ENCODE measurements at regions not wholly inside any gene's neighbourhood (a gene's known extent, or its start where the extent isn't known, plus 50 kb on each side); places are given as distances from the start of the nearest gene placed in this dataset.

DNA sequence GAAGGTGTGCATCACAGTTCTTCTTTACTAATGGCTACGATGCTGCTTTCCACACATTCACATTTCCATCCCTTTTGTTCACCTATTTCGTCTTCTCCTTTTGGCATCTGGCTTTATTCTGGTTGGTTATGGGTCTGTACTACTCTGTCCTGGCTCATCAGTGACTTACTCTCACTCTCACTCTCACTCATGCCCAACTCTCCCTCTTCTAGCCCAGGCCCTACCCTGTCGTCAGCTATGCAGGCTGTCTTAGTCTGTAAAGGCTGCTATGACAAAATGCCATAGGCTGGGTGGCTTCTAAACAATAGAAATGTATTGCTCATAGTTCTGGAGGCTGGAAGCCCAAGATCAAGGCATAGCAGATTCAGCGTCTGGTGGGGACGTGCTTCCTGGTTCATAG is 105.6 kb upstream of the PUDP start:
- Histone ChIP-seq H3K4me2 (ENCODE audit: low read length) (no peak overlapping the region), H3K27ac (ENCODE audit: low read depth, low read length, poor library complexity, severe bottlenecking) (no peak overlapping the region), H3K4me1 (ENCODE audit: insufficient read depth, low read length, severe bottlenecking) (no peaks in the 10 kb centered on the region), H3K9me3 (ENCODE audit: low read length) (no peaks in the 10 kb centered on the region), H3K79me2 (ENCODE audit: insufficient read depth, low read length) (no peaks in the 10 kb centered on the region), H3K9me2 (ENCODE audit: low read depth, low read length) (no peaks in the 10 kb centered on the region), H3K27me3 (ENCODE audit: insufficient read depth, low read length) (no peaks in the 10 kb centered on the region), H3K9ac (ENCODE audit: low read length) (no peak overlapping the region), H2AFZ (ENCODE audit: low read length) (no peak overlapping the region), H3K36me3 (ENCODE audit: insufficient read depth, low read length) (peaks cover 23% of the 10 kb centered on the region), H4K20me1 (ENCODE audit: insufficient read depth, low read length) (no peaks in the 10 kb centered on the region), H3K4me3 (ENCODE audit: low read depth, low read length, poor library complexity, severe bottlenecking) (no peak overlapping the region), H3F3A (ENCODE audit: insufficient read depth, low read length) (no peaks in the 10 kb centered on the region)
- TF ChIP-seq, protein P1, sequence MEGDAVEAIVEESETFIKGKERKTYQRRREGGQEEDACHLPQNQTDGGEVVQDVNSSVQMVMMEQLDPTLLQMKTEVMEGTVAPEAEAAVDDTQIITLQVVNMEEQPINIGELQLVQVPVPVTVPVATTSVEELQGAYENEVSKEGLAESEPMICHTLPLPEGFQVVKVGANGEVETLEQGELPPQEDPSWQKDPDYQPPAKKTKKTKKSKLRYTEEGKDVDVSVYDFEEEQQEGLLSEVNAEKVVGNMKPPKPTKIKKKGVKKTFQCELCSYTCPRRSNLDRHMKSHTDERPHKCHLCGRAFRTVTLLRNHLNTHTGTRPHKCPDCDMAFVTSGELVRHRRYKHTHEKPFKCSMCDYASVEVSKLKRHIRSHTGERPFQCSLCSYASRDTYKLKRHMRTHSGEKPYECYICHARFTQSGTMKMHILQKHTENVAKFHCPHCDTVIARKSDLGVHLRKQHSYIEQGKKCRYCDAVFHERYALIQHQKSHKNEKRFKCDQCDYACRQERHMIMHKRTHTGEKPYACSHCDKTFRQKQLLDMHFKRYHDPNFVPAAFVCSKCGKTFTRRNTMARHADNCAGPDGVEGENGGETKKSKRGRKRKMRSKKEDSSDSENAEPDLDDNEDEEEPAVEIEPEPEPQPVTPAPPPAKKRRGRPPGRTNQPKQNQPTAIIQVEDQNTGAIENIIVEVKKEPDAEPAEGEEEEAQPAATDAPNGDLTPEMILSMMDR (IDR thresholded peaks at IDR 0.05; ENCODE audit: low read length) = no peak
- TF ChIP-seq EZH2 (IDR thresholded peaks at IDR 0.05; ENCODE audit: borderline replicate concordance, low read length) = no peak

DNA sequence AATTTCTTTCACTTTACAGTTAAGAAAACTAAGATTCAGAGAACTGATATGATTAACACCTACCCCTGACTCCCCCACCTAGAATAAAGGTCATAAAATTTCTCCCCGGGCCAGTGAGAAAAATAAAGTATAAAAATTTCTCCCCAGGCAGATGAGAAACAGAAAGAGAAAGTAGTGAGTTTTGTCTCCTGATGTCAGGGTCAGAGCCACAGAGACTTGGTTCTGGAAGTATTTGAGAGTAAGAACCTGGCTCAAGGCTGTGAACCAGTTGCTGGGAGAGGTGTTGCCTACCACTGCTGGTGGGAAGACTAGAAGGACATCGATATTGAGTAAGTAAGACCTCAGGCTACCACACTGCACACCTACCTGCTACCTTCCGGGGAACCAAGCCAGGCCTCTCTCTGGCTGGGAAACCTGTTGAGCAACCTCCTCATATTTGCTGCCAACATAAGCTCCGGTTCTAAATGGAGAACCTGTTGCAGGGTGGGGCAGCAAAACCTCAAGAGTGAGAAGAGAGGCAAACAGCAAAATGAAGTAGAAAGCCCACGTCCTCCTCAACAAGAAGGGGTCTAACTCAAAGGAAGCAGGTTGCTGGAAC is 104.2 kb upstream of the PUDP start:
- H3F3A ChIP-seq (ENCODE audit: insufficient read depth, low read length) = no peaks in the 10 kb centered on the region
- no peak overlapping the region for H3K4me3 ChIP-seq (ENCODE audit: low read depth, low read length, poor library complexity, severe bottlenecking)

DNA sequence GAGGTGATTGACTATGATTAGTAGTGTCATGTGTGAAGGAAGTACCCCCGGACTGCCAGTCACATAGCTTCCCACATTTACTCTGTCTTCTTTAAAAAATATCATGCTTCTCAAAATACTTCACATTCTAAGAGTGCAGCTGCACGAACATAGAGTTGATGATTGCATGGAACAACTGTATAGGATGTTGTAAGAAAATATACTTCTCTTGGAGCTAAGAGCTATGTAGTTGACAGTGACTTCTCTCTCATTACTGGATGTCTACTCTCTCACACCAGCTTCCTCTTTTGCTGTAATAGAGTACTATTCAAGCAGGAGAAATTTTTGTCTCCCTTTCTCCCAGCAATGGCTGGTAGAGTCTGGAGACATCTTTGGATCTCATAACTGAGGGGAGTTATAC is 99.4 kb upstream of the PUDP start:
- H3K27ac ChIP-seq (ENCODE audit: low read depth, low read length, poor library complexity, severe bottlenecking) = no peak overlapping the region
- H3K9ac ChIP-seq (ENCODE audit: low read length) = no peak overlapping the region
- no peaks in the 10 kb centered on the region for H3K79me2 ChIP-seq (ENCODE audit: insufficient read depth, low read length)
- H3K4me3 ChIP-seq (ENCODE audit: low read depth, low read length, poor library complexity, severe bottlenecking) = no peak overlapping the region
- no peaks in the 10 kb centered on the region for H3F3A ChIP-seq (ENCODE audit: insufficient read depth, low read length)
- no peaks in the 10 kb centered on the region for H3K36me3 ChIP-seq (ENCODE audit: insufficient read depth, low read length)
- no peaks in the 10 kb centered on the region for H3K4me1 ChIP-seq (ENCODE audit: insufficient read depth, low read length, severe bottlenecking)
- no peaks in the 10 kb centered on the region for H3K27me3 ChIP-seq (ENCODE audit: insufficient read depth, low read length)
- H2AFZ ChIP-seq (ENCODE audit: low read length) = no peak overlapping the region
- no peaks in the 10 kb centered on the region for H3K9me2 ChIP-seq (ENCODE audit: low read depth, low read length)
- no peaks in the 10 kb centered on the region for H3K9me3 ChIP-seq (ENCODE audit: low read length)
- H3K4me2 ChIP-seq (ENCODE audit: low read length) = no peak overlapping the region
- no peaks in the 10 kb centered on the region for H4K20me1 ChIP-seq (ENCODE audit: insufficient read depth, low read length)
- TF ChIP-seq, protein P1 (IDR thresholded peaks at IDR 0.05; ENCODE audit: low read length) = no peak
- no peak for TF ChIP-seq EZH2 (IDR thresholded peaks at IDR 0.05; ENCODE audit: borderline replicate concordance, low read length)

More for the DNA sequence above, 104.2 kb upstream of the PUDP start:
- no peak overlapping the region for H2AFZ ChIP-seq (ENCODE audit: low read length)
- no peak overlapping the region for H3K9ac ChIP-seq (ENCODE audit: low read length)
- H3K9me3 ChIP-seq (ENCODE audit: low read length) = no peaks in the 10 kb centered on the region
- H3K4me1 ChIP-seq (ENCODE audit: insufficient read depth, low read length, severe bottlenecking) = no peaks in the 10 kb centered on the region
- no peaks in the 10 kb centered on the region for H4K20me1 ChIP-seq (ENCODE audit: insufficient read depth, low read length)
- no peaks in the 10 kb centered on the region for H3K27me3 ChIP-seq (ENCODE audit: insufficient read depth, low read length)
- no peaks in the 10 kb centered on the region for H3K9me2 ChIP-seq (ENCODE audit: low read depth, low read length)
- no peaks in the 10 kb centered on the region for H3K79me2 ChIP-seq (ENCODE audit: insufficient read depth, low read length)
- H3K36me3 ChIP-seq (ENCODE audit: insufficient read depth, low read length) = peaks cover 16% of the 10 kb centered on the region
- TF ChIP-seq, protein P1 (IDR thresholded peaks at IDR 0.05; ENCODE audit: low read length) = no peak
- no peak for TF ChIP-seq EZH2 (IDR thresholded peaks at IDR 0.05; ENCODE audit: borderline replicate concordance, low read length)
- H3K4me2 ChIP-seq (ENCODE audit: low read length) = no peak overlapping the region
- H3K27ac ChIP-seq (ENCODE audit: low read depth, low read length, poor library complexity, severe bottlenecking) = no peak overlapping the region
